Mesothelial cell of epicardium (in vitro differentiated cells): ENCODE measurements at regions not wholly inside any gene's neighbourhood (a gene's known extent, or its start where the extent isn't known, plus 50 kb on each side); places are given as distances from the start of the nearest gene placed in this dataset.

Experiments used
- DNase-seq, 2 experiments: peaks; one replicate each; pipeline ENCODE4 v3.0.0; 2021; ENCODE audit warnings: low spot score in 2 of 2; ENCODE audit not compliant: unreplicated experiment in 2 of 2
- H3K27ac Mint-ChIP-seq: 2 replicates; pipeline ENCODE4 v1.8.0; 2021; ENCODE audit warnings: mixed read lengths
- H3K27me3 Mint-ChIP-seq: 2 replicates; pipeline ENCODE4 v1.8.0; 2021; ENCODE audit warnings: low read depth, mixed read lengths
- H3K36me3 Mint-ChIP-seq: 2 replicates; pipeline ENCODE4 v1.8.0; 2021; ENCODE audit warnings: mixed read lengths
- H3K4me1 Mint-ChIP-seq: 2 replicates; pipeline ENCODE4 v1.8.0; 2021; ENCODE audit warnings: mixed read lengths
- H3K4me3 Mint-ChIP-seq: 2 replicates; pipeline ENCODE4 v1.8.0; 2021; ENCODE audit warnings: mild to moderate bottlenecking, moderate library complexity, mixed read lengths
- H3K9me3 Mint-ChIP-seq: 2 replicates; pipeline ENCODE4 v1.8.0; 2021; ENCODE audit warnings: mixed read lengths
- CTCF ChIP-seq: fragments of 200-600 bp; sonication (generic); IDR thresholded peaks from one replicate; pipeline ENCODE4 v1.5.0; 2021; ENCODE audit warnings: antibody characterized with exemption; ENCODE audit not compliant: unreplicated experiment

DNA sequence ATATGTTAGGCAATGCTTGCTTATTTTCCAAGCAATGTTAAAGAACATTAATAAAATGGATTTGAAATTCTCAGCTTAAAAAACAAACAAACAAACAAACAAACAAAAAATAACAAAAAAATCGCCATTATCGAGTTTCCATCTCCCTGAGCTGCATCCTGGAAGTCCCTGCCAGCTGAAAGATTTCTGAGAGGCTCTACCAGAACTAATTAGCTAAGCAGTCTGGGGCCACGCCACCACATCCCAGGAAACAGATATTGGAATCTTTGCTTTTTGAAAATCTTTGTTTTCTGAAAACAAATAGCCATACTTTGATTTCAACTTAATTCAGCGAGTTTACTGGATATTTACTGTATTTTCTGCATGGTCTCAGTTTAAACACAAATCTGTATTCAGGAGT lies 143.6 kb downstream of the LSMEM1 start:
- no peak overlapping the region for H3K27ac Mint-ChIP-seq
- H3K27me3 Mint-ChIP-seq, result no peaks in the 10 kb centered on the region
- peaks cover 14% of the 10 kb centered on the region for H3K9me3 Mint-ChIP-seq
- H3K4me1 Mint-ChIP-seq, result peaks cover 8% of the 10 kb centered on the region
- H3K4me3 Mint-ChIP-seq, result no peak overlapping the region
- H3K36me3 Mint-ChIP-seq, result peaks cover 2% of the 10 kb centered on the region
- no peak for DNase-seq
- TF ChIP-seq CTCF, result no peak

DNA sequence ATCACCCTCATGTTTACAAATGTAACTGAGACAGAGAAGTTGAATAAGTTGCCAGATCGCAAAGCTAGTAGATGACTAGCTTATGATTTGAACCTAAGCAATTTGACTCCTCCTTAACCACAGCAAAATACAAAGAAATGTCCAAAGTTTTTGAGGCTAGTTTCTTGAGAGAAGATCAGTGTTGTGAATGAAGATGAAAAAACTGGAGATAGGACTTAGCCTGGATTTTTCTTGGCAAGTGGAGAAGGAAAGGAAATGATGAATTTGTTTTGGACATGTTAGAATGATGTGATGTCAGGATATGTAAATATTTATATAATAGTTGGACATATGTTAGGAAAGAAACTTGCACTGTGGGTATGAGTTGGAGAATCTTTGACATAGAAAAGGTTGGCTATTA lies 149.8 kb downstream of the LSMEM1 start:
- H3K4me1 Mint-ChIP-seq, result peaks cover 3% of the 10 kb centered on the region
- H3K27me3 Mint-ChIP-seq, result no peaks in the 10 kb centered on the region
- H3K9me3 Mint-ChIP-seq, result peaks cover 10% of the 10 kb centered on the region
- no peaks in the 10 kb centered on the region for H3K36me3 Mint-ChIP-seq
- no peak for DNase-seq
- TF ChIP-seq CTCF, result no peak
- no peak overlapping the region for H3K27ac Mint-ChIP-seq
- H3K4me3 Mint-ChIP-seq, result no peak overlapping the region

DNA sequence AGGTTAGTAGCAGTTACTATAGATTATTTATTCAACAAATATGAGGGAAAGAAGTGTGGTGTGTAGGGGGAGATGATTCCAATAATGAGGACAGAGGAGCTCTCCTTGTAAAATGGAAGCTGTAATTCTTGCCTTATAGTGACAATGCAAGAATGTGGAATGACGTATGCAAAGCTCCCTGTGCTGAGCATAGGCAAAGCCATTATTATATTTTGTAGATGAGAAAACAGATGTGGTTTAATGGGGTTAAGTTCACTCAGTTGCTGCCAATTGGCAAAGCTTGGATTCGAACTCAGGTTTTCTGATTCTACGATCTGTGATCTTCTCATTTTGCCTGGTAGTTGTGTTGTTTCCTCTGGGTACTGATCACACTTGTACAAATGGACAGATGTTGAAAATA lies 153.3 kb downstream of the LSMEM1 start:
- no peak for TF ChIP-seq CTCF
- Mint-ChIP-seq H3K4me3 (no peak overlapping the region), H3K27ac (no peak overlapping the region), H3K36me3 (no peaks in the 10 kb centered on the region), H3K9me3 (no peaks in the 10 kb centered on the region), H3K4me1 (peaks cover 8% of the 10 kb centered on the region), H3K27me3 (no peaks in the 10 kb centered on the region)
- DNase-seq, result no peak

DNA sequence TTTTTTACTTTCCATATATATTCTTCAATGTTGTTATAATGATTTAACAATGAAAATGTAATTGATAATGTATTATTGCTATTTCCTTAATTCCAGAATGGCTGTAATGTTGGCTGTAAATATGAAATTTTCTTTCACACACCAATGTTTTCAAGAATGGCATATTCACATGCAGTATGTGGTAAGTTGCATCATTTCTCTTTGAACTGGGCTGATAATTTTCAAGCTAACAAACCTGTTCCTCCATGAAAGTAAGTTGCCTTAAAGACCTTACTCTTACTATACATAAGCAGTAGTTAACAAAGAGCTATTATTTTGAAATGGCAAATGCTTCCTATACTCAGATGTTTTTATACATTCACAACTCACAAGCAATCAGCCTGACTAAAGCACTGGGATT lies 154.5 kb downstream of the TMEM168 start:
- Mint-ChIP-seq H3K4me1 (peaks cover 5% of the 10 kb centered on the region), H3K27me3 (no peaks in the 10 kb centered on the region), H3K4me3 (no peak overlapping the region), H3K27ac (no peak overlapping the region), H3K36me3 (no peaks in the 10 kb centered on the region), H3K9me3 (peaks cover 6% of the 10 kb centered on the region)
- no peak for DNase-seq
- no peak for TF ChIP-seq CTCF

DNA sequence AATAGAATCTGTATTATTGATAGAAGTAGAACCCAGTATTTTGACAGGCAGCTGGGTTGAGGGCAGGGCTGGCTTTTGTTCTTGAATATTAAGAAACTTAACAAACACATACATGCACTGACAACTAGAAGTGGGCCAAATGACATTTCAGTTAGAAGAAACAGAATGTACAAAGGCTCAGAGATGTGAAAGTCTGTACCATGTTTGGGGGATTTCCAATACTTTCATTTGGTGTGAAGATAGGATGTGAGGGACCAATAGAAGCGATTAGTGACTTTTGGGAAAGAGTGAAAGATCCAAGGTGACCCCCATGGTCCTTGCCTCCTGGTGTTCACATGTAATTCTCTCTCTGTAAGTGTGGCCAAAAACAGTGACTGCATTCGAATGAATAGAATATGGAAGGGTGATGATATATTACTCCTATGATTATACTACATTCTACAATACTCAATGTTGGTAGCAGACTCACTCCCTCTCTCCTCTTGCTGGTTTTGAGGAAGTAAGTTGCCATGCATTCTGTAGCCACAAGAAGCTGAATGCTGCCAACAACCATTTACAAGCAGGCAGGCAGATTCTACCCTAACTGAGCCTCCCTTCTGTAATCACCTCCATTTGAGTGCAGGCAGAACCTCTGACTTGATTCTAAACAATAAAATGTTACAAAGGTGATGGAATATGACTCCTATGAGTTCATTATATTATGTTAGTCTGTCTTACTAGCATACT lies 151.4 kb downstream of the TMEM168 start:
- Mint-ChIP-seq H3K36me3 (peaks cover 4% of the 10 kb centered on the region), H3K27me3 (no peaks in the 10 kb centered on the region), H3K9me3 (peaks cover 29% of the 10 kb centered on the region), H3K4me1 (peaks cover 5% of the 10 kb centered on the region), H3K4me3 (no peak overlapping the region), H3K27ac (no peak overlapping the region)
- DNase-seq, result no peak
- TF ChIP-seq CTCF, result no peak

DNA sequence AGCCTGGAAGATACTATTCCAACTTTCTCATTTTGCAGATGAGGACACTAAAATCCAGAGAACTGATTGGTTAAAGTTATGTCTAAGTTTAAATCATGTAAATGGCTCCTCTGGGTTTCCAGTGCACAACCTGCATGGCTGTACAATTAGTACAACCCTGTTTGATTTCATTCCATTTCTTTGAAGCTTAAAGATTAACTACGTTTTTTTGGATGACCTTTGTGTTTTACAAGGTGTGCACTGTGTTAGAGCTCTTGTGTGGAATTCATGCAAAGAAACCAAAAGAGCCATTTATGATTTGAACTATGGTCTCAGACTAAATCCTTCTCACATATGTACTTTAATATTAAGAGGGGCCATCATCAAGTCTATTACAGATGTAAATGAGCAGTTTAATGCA lies 149.5 kb downstream of the TMEM168 start:
- peaks cover 4% of the 10 kb centered on the region for H3K4me1 Mint-ChIP-seq
- H3K4me3 Mint-ChIP-seq, result no peak overlapping the region
- peaks cover 44% of the 10 kb centered on the region for H3K9me3 Mint-ChIP-seq
- TF ChIP-seq CTCF, result no peak
- peaks cover 8% of the 10 kb centered on the region for H3K36me3 Mint-ChIP-seq
- no peak for DNase-seq
- no peak overlapping the region for H3K27ac Mint-ChIP-seq
- no peaks in the 10 kb centered on the region for H3K27me3 Mint-ChIP-seq
